NCI-H2196 (cell line): ENCODE measurements at regions not wholly inside any gene's neighbourhood (a gene's known extent, or its start where the extent isn't known, plus 50 kb on each side); places are given as distances from the start of the nearest gene placed in this dataset.
A peak's percentile ranks its signal among the peaks of the same experiment; 100 is the strongest.
"Not testable (repeated sequence)": the region's sequence is repeated elsewhere in the genome, so short reads cannot be mapped to it uniquely, and the experiment has no call there.

ENCODE experiments used
- DNase-seq: peaks from one replicate; lab custom pipeline; 2025; ENCODE audit not compliant: unreplicated experiment; lab: John Stamatoyannopoulos, UW

DNA sequence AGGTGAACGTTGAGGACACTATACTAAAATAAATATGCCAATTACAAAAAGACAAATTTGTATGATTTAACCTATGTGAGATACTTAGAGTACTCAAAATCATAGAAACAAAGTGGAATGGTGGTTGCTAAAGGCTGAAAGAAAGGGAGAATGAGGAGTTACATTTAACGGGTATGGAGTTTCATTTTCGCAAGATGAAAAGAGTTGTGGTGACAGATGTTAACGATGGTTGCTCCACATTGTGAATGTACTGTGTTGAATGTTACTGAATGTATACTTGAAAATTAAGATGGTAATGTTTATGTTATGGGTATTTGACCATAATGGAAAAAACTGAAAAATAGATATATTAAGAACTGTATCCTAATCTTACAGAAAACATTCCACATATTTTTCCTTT is 51.3 kb upstream of the MOCS2 start:
- no peak for DNase-seq

DNA sequence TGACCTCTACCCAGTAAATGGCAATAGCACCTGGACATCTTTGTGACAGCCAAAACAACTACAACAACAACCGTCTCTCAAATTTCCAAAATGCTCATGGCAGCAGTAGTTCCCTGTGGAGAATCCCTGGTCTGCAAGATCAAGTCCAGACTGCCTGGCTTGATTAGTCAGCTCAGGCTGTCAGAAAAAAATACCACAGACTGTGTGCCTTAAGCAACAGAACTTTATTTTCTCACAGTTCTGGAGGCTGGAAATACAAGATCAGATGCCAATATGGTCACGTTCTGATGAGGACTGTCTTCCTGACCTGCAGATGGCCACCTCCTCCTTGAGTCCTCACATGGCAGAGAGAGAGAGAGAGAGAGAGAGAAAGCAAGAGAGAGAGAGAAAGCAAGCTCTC is 52.3 kb upstream of the MOCS2 start:
- no peak for DNase-seq

DNA sequence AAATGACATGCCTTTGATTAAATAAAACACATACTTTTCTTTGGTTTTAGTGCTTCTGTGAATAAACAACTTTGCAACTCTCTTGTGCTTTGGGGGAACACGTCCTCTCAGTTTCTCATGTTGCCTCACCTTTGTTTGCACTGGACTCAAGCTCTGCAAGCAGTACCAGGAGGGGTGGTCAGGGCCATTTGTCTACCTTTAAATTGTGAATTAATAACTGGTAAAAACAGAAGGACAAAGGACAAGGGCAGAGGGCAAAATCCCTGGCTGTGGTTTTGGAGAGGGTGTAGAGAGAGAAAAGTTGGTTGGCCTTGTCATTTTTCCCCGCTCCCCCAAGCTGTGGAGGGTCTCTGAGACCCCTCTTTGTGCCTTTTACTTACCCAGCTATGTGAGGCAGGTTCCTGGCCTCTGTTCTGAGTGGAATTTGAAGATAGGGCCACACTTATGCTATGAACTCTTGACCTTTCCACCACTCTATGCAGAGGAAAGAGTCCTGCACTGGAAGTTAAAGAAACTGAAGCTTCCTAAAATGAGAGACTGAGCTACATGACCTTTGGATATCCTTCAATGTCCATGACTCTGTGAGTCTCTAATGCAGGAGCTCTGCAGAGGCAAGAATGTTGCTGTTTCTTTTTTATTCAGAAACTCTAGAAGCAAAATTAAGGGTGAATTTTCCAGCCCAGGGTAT is 55.1 kb upstream of the MOCS2 start:
- no peak for DNase-seq

DNA sequence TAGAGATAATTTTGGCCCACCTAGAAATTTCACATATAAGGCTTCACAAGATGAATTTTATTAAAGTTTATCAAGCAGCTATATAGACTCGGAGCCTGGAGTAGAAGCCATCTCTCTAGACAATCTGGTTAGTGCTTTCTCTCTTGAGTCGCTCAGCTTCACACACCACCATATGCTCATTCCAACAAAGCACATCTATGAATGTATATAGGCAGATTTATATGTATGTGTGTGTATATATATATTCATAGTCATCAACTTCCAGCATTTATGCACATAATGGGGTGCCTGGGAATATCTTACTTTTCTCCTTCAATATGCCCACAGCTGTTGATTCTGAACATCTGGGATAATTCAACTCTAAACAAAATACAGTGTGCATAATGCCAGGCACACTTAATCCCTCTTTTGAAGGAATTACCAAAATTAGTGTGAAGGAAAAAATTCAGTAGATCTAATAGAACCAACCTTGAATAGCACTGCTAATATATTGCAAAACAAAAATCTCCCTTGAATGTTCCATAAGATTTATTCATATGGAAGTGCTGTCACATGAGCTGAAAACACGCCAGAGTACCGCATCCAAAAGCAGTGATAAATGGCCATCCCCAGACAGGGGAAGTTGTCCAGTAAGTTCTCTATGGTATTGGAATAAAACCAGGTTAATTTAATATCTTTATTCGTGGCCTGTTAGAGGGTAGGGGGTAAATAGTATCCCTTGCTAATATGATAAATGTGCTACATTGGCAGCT is 56.0 kb upstream of the MOCS2 start:
- no peak for DNase-seq

DNA sequence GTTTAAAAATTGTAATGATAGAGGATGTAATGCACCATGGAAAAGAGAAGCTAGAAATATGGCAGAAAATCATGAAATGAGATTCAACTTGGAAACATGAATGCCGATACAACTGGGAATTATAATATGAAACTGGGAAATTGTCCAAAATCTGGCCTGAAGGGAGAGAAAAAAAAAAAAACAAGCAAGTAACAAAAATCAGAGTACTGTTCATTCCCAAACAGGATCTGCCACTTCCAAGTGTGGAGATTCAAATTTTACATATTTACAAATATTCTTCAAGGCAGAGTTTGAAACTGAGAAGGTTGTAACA is 56.6 kb upstream of the MOCS2 start:
- DNase-seq, result no peak

DNA sequence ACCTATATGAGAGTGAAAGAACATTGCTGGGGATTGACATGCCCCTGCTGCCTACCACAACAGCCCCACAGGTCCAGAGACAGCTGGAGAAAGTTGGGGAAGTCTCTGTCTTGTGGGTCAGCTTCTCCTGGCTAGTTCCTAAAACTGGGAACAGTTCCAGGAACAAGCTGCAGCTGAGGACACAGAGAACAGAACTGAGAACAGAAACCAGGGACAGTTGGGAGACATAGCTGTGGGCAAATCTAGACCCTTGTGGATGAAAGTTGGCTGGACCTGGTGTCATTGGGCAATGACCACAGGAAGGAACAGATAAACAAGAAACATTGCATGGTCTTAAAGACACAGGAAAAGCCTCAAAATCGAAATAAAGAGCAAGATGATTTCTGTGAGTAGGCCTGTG is 58.3 kb upstream of the MOCS2 start:
- no peak for DNase-seq

DNA sequence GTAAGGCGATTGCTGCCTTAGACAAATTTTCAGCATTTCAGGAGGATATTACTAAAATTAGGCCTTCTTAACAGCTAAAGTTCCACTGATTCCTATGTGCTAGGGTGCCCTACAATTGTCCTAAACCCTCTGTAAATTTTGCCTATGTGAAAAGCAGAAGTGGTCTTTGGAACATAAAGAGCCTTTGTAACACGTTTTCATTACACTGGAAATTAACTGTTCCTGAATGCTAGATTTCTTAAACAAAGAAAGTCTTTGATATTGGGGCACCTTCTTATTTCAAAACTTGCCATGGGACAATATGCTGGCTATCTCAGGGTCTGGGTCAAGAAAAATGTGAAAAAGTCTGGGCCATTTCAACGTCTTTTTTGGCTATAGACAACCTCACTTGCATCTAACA is 60.4 kb upstream of the MOCS2 start:
- DNase-seq, result no peak

DNA sequence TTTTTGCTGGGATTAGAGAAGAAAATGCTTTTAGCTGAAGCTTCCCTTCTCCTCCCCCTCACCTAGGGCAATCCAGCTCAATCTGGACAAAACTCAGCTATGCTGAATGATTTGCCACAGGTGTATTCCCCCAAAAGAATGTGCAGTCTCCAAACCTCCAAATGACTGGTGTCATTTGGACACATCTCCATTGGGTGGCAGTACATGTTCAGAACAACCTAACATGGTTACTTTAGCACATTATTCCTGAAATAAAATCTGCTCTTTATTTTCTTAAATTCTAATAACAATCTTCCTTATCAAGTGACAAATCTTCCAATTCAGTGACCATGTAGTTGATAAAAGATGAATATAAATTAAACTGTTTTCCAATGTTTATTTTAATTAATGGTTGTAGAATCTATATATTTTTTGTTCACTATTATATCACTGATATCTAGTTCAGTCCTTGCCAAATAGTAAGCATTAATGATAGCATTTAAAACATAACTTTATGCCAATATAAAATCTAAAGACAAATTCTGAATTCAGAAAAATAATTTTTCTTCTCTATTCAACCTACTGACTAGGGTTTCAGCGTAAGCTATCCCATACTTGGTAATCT is 61.3 kb upstream of the MOCS2 start:
- peak; percentile 1 for DNase-seq

DNA sequence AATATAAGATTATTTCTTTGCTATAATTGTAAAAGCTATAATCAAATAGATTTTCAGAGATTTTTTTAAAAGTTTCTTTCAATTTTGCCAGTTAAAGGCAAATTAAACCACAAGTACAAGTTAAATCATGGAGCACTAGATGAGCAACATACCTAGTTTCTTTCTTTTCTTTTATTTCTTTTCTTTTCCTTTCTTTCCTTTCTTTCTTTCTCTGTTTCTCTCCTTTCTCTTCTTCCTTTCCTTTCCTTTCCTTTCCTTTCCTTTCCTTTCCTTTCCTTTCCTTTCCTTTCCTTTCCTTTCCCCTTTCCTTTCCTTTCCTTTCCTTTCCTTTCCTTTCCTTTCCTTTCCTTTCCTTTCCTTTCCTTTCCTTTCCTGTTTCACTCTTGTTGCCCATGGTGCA is 62.5 kb upstream of the MOCS2 start:
- DNase-seq, result not testable (repeated sequence)

DNA sequence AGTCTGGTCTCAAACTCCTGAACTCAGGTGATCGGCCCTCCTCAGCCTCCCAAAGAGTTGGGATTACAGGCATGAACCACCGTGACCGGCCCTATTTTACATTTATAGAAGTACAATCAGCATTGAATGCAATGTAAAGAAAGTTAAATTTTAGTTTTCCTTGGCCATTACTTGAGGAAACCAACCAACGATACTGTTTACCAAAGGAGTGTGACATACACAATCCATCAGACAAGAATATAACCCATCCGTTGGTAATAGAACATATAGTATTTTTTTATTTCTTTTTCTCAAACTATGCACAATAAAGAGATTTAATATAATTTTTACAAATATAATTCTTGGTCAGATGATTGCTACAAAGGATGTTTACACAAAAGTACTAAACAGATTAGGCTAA is 63.1 kb upstream of the MOCS2 start:
- DNase-seq, result no peak

DNA sequence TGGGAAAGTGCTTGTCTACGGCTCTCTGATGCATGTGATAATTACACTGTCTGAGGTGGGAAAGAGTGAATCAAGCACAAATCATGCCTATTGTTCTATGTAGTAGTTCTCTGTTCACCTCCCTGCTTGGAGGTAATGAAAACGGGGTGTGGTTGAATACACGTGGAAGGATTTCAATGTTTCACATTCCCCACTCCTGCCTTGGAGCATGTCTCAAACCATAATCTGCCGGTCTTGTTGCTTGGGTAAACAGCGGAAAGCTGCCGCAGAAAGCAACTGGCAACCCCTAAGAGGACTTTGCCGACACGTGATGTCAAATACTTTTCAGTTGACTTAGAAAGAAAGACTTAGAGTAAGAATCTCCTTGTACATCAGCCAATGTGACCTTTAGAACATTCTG is 63.5 kb upstream of the MOCS2 start:
- no peak for DNase-seq

DNA sequence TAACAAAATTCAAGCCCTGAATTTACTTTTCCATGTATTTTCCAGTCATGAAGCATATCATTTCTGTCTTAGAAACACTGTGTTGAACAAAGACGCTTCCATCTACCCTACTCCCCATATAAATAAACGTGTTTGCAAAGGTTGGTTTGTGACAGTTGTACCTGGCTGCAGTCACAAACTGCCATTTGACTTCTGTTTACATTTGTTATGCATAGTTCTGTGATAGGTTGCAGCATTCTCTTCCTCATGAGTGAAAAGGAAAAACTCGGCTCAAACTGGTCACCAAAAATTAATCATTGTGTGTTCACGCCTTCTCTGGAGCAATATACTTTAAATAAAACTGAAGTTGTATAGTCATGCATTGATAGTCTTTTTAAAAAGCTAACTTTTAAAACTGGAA is 69.3 kb upstream of the MOCS2 start:
- no peak for DNase-seq

DNA sequence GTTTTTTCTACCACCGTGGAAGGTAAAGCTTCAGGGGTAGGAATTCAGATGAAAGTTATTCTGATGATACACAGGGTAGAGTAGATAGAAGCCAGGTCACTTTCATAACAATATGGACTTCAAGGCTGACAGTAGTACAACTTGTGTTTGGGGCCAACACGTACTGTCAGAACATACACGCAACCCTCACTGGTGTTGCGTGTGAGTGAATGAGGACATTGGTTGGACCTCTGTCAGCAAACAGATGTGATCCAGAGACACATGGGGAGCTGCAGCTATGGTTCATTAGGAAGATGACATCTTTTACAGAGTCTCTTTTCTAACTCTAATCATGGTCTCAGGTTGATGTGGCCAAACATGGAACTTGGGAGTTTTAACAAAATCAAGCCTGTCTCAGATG is 70.1 kb upstream of the MOCS2 start:
- DNase-seq, result no peak

DNA sequence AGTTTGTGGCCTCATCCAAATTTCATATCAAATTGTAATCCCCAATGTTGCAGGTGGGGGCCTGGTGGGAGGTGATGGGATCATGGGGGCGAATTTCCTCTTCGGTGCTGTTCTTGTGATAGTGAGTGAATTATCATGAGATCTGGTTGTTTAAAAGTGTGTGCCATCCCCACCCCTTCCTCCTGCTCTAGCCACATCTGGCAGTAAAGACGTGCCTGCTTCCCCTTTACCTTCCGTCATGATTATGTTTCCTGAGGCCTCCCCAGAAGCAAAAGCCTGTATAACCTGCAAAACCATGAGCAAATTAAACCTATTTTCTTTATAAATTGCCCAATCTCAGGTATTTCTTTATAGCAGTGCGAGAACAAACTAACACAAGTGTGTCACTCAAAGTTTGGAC is 71.0 kb upstream of the MOCS2 start:
- no peak for DNase-seq

DNA sequence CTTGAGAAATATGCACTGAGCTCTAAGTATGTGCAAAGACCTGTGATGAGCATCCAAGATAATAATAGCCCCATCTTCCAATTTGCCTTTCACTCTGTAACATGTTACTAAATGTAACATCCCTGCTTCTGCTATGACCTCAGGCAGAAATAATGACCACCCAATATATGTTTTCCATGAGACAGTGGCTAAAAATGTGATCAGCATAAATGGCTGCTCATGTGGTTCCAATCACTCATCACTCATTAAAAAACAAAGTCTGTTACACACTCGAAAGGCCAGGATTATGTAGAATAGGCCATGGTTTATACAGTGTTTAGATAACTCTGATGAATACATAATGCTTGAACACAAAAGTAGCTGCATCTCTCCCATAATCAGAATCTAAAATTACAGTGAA is 71.4 kb upstream of the MOCS2 start:
- DNase-seq, result no peak

DNA sequence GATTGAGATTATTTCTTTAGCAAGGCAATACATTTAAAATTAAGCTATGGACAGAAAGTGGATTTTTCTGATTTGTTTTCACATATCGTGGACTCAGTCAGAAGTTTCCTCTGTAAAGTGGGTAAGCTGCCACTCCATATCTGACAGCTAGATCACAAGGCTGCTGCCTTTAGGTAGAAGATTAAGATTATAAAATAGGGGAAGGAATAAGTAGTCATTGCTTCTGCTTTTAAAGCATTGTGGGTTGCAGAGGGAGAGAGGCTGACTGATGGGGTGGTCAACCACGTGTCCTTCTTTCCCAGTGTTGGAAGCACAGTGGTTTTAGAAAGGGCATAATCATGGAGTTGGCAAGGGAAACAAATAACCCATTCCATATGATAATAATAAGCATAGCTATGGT is 74.3 kb upstream of the MOCS2 start:
- no peak for DNase-seq

DNA sequence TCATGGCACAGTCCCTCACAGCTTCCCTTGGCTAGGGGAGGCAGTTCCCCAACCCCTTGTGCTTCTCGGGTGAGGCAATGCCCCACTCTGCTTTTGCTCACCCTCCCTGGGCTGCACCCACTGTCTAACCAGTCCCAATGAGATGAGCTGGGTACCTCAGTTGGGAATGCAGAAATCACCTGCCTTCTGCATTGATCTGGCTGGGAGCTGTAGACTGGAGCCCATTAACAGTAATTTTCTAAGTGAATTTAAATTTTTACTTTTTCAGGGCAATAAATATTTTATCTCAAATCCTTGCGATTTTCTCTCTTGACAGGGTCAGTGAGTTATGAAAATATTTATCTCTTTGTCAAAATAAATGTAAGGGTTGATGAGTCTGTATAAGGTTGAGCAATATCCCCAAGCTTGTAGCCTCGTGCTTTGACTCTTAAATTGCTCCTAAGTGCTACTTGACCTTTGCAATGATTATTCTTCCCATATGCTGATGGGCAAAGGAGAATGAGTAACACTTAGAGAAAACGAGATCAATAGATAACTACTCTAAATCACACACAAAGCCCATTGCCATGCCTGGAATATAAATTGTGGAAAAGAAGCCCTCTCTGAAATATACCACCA is 82.1 kb upstream of the MOCS2 start:
- no peak for DNase-seq

DNA sequence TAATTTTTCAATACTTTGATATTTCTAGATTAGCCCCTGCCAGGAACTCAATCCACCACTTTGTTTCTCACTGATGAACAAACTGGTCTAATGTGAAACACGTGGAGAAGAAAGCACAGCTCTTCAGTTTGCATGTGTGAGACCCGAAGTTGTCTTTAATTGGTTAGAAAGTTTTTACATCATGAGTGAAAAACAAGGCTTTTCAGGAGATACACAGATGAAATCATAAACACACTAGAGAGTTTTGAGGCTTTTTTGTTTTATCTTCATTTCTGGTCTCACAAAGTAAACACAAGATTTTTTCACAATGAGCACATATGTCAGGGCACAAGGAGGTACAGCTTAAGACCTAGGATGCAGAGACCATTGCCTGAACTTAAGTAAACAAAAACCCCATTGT is 84.5 kb upstream of the MOCS2 start:
- DNase-seq, result no peak

DNA sequence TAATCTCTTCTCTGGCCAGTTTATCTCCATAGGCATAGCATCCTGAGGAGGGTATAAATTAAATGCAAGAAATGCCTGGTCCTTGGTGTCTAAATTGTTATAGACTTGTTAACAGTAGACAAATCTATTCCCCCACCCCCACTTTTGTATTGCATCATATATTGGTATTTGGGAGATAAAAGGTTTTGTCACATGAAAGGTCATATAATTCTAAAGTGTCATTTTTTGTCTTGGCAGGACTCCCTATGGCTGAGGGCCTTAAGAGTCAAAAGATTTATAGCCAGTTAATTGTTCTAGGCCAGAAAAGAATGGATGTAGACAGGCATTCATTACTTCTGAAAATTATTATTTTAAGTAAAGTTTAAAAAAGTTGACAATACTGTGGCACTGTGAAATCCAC is 90.3 kb upstream of the MOCS2 start:
- DNase-seq, result no peak

DNA sequence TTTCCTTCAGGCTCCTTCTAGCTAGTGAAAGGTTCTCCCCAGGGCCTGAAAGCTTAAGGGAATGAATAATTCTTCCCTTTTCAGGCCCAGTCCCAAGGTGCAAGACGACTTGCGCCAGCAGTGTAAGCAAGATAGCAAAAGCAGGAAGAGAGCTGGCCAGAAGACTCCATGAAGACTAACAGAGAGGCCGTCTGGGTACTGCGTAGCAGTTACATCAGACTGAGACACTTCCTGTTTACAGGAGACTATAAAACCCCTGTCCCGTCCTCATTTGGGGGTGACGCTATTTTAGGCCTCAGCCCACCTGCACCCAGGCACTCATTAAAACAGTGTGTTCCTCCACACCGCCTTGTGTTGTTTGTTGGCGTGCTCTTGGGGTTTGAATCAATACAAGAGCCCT is 90.7 kb upstream of the MOCS2 start:
- DNase-seq, result no peak

DNA sequence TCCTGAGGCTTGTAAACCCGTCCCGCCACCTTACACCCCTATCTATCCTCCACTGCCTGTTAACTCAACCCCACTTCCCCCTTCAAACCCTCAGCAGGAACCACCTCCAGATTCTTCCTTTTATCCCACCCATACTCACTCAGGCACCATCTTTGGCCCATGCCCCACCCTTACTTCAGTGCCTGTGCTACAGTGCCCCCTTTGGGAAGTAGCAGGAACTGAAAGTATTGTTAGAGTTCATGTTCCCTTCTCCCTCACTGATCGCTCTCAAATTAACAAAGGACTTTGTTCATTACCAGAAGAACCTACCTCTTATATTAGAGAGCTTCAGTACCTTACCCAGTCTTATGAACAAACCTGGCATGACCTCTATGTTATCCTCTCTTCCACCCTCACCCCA is 92.2 kb upstream of the MOCS2 start:
- no peak for DNase-seq

DNA sequence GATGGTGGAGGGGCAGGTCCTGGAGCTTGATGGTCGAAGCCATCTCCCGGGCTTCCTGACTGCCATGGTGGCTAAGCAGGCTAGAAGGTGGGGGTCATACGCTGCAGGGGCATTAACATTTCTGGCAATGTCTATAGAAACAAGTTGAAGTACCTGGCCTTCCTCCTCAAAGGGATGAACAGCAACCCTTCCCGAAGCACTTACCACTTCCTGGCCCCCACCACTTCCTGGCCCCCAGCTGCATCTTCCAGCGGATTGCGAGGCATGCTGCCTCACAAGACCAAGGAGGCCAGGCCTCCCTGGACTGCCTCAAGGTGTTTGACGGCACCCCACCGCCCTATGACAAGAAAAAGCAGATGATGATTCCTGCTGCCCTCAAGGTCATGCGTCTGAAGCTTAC is 97.0 kb upstream of the MOCS2 start:
- DNase-seq, result no peak
